HEK293 (cell line): ENCODE measurements at regions not wholly inside any gene's neighbourhood (a gene's known extent, or its start where the extent isn't known, plus 50 kb on each side); places are given as distances from the start of the nearest gene placed in this dataset.

ENCODE experiments used
- CTCF ChIA-PET: fragments of 350-600 bp; formaldehyde crosslinking; extraction: SDS; loops from one replicate; lab custom pipeline; 2021; ENCODE audit warnings: antibody characterized with exemption; lab: Yijun Ruan, JAX
- POLR2A ChIA-PET: fragments of 300-600 bp; formaldehyde crosslinking; extraction: SDS; loops from one replicate; lab custom pipeline; 2020; ENCODE audit warnings: antibody characterized with exemption, inconsistent platforms; lab: Yijun Ruan, JAX
- H3K27ac ChIP-seq: fragments of 200-500 bp; sonication (Bioruptor generic); 2 replicates; pipeline ENCODE4 v1.5.1; 2014; ENCODE audit warnings: low read depth, low read length, control low read depth, inconsistent platforms; ENCODE audit errors: extremely low read depth
- H3K36me3 ChIP-seq, 2 experiments: fragments of 200-500 bp in 1 of 2; sonication (Bioruptor generic) in 1 of 2; 1 replicate in 1 of 2; 2 replicates in 1 of 2; pipeline ENCODE4 v1.5.1; 2014 to 2017; ENCODE audit warnings: inconsistent platforms in 2 of 2, low read length in 2 of 2; ENCODE audit not compliant: control insufficient read depth in 2 of 2, insufficient read depth in 1 of 2
- H3K4me1 ChIP-seq: fragments of 200-500 bp; sonication (Bioruptor generic); 2 replicates; pipeline ENCODE4 v1.5.1; 2014; ENCODE audit warnings: mild to moderate bottlenecking, low read length, inconsistent platforms; ENCODE audit not compliant: control insufficient read depth, insufficient read depth
- H3K4me3 ChIP-seq: 2 replicates; pipeline ENCODE4 v1.5.1; 2011; ENCODE audit warnings: low read depth, mild to moderate bottlenecking, control low read depth, low read length, moderate library complexity
- H3K9me3 ChIP-seq: fragments of 200-500 bp; sonication (Bioruptor generic); 2 replicates; pipeline ENCODE4 v1.5.1; 2014; ENCODE audit warnings: low read depth, low read length, inconsistent platforms; ENCODE audit not compliant: control insufficient read depth, insufficient read depth
- GLI2 ChIP-seq: fragments of 450-650 bp; formaldehyde crosslinking; IDR thresholded peaks from 2 replicates; pipeline ENCODE4; 2017; ENCODE audit warnings: missing biosample characterization, missing genetic modification characterization, low read depth, borderline replicate concordance
- GLI4 ChIP-seq: fragments of 450-650 bp; formaldehyde crosslinking; IDR thresholded peaks from 2 replicates; pipeline ENCODE4 v1.5.1; 2016; ENCODE audit warnings: missing biosample characterization, missing genetic modification characterization
- KLF16 ChIP-seq: fragments of 450-650 bp; formaldehyde crosslinking; IDR thresholded peaks from 2 replicates; pipeline ENCODE4 v1.5.1; 2017; ENCODE audit warnings: missing biosample characterization, missing genetic modification characterization
- KLF9 ChIP-seq: fragments of 450-650 bp; formaldehyde crosslinking; IDR thresholded peaks from 2 replicates; pipeline ENCODE4 v1.5.1; 2016; ENCODE audit warnings: missing biosample characterization, missing genetic modification characterization, low read depth
- PBX3 ChIP-seq: sonication (generic); formaldehyde crosslinking; IDR thresholded peaks from 2 replicates; pipeline ENCODE4 v1.8.1; 2022; ENCODE audit warnings: mild to moderate bottlenecking, moderate library complexity, missing genetic modification reagents
- SP3 ChIP-seq: fragments of 450-650 bp; formaldehyde crosslinking; IDR thresholded peaks from 2 replicates; pipeline ENCODE4 v1.5.1; 2016; ENCODE audit warnings: missing biosample characterization, missing genetic modification characterization
- YY1 ChIP-seq: fragments of 450-650 bp; formaldehyde crosslinking; IDR thresholded peaks from 2 replicates; pipeline ENCODE4 v1.5.1; 2018; ENCODE audit warnings: missing biosample characterization, missing genetic modification characterization
- ZBTB1 ChIP-seq: fragments of 450-650 bp; formaldehyde crosslinking; IDR thresholded peaks from 2 replicates; pipeline ENCODE4 v1.5.1; 2016; ENCODE audit warnings: missing biosample characterization, missing genetic modification characterization
- ZBTB48 ChIP-seq: fragments of 450-650 bp; formaldehyde crosslinking; IDR thresholded peaks from 2 replicates; pipeline ENCODE4 v1.5.1; 2016; ENCODE audit warnings: missing biosample characterization, missing genetic modification characterization
- ZFP41 ChIP-seq: fragments of 450-650 bp; formaldehyde crosslinking; IDR thresholded peaks from 2 replicates; pipeline ENCODE4 v1.5.1; 2016; ENCODE audit warnings: missing biosample characterization, missing genetic modification characterization, borderline replicate concordance
- ZFP69B ChIP-seq: fragments of 450-650 bp; formaldehyde crosslinking; IDR thresholded peaks from 2 replicates; pipeline ENCODE4 v1.5.1; 2016; ENCODE audit warnings: missing biosample characterization, missing genetic modification characterization
- ZNF157 ChIP-seq: fragments of 450-650 bp; formaldehyde crosslinking; IDR thresholded peaks from 2 replicates; pipeline ENCODE4 v1.5.1; 2016; ENCODE audit warnings: missing biosample characterization, missing genetic modification characterization
- ZNF169 ChIP-seq: fragments of 450-650 bp; formaldehyde crosslinking; IDR thresholded peaks from 2 replicates; pipeline ENCODE4 v1.5.1; 2016; ENCODE audit warnings: missing biosample characterization, missing genetic modification characterization
- ZNF239 ChIP-seq: fragments of 450-650 bp; formaldehyde crosslinking; IDR thresholded peaks from 2 replicates; pipeline ENCODE4 v1.5.1; 2016; ENCODE audit warnings: missing biosample characterization, missing genetic modification characterization
- ZNF248 ChIP-seq: fragments of 450-650 bp; formaldehyde crosslinking; IDR thresholded peaks from 2 replicates; pipeline ENCODE4 v1.5.1; 2017; ENCODE audit warnings: missing biosample characterization, missing genetic modification characterization
- ZNF311 ChIP-seq: fragments of 450-650 bp; formaldehyde crosslinking; IDR thresholded peaks from 2 replicates; pipeline ENCODE4 v1.5.1; 2017; ENCODE audit warnings: missing biosample characterization, missing genetic modification characterization, borderline replicate concordance
- ZNF350 ChIP-seq: fragments of 450-650 bp; formaldehyde crosslinking; IDR thresholded peaks from 2 replicates; pipeline ENCODE4 v1.5.0; 2017; ENCODE audit warnings: missing biosample characterization, mild to moderate bottlenecking, missing genetic modification characterization
- ZNF426 ChIP-seq: fragments of 450-650 bp; formaldehyde crosslinking; IDR thresholded peaks from 2 replicates; pipeline ENCODE4 v1.5.1; 2017; ENCODE audit warnings: missing biosample characterization, missing genetic modification characterization, mild to moderate bottlenecking, inconsistent platforms, moderate library complexity
- ZNF501 ChIP-seq: fragments of 450-650 bp; formaldehyde crosslinking; IDR thresholded peaks from 2 replicates; pipeline ENCODE4 v1.5.1; 2016; ENCODE audit warnings: missing biosample characterization, missing genetic modification characterization
- ZNF529 ChIP-seq: fragments of 450-650 bp; formaldehyde crosslinking; IDR thresholded peaks from 2 replicates; pipeline ENCODE4 v1.5.1; 2017; ENCODE audit warnings: missing genetic modification characterization, missing biosample characterization; ENCODE audit not compliant: insufficient replicate concordance
- ZNF626 ChIP-seq: fragments of 450-650 bp; sonication (Bioruptor Pico); formaldehyde crosslinking; IDR thresholded peaks from 2 replicates; pipeline ENCODE4 v1.5.1; 2018; ENCODE audit warnings: missing biosample characterization, missing genetic modification characterization, inconsistent platforms
- ZNF658 ChIP-seq: fragments of 450-650 bp; formaldehyde crosslinking; IDR thresholded peaks from 2 replicates; pipeline ENCODE4; 2016; ENCODE audit warnings: missing biosample characterization, missing genetic modification characterization
- ZNF704 ChIP-seq: fragments of 450-650 bp; formaldehyde crosslinking; IDR thresholded peaks from 2 replicates; pipeline ENCODE4 v1.5.1; 2016; ENCODE audit warnings: missing biosample characterization, missing genetic modification characterization
- ZNF785 ChIP-seq: fragments of 450-650 bp; formaldehyde crosslinking; IDR thresholded peaks from 2 replicates; pipeline ENCODE4 v1.5.1; 2016; ENCODE audit warnings: missing biosample characterization, missing genetic modification characterization
- ZNF830 ChIP-seq: fragments of 450-650 bp; IDR thresholded peaks from 2 replicates; pipeline ENCODE4 v1.5.0; 2018; ENCODE audit warnings: missing biosample characterization, missing genetic modification characterization, low read depth, mild to moderate bottlenecking, moderate library complexity
- ZNF837 ChIP-seq: fragments of 450-650 bp; formaldehyde crosslinking; IDR thresholded peaks from 2 replicates; pipeline ENCODE4 v1.5.1; 2016; ENCODE audit warnings: missing biosample characterization, missing genetic modification characterization
- ZSCAN16 ChIP-seq: fragments of 450-650 bp; formaldehyde crosslinking; IDR thresholded peaks from 2 replicates; pipeline ENCODE4 v1.5.1; 2016; ENCODE audit warnings: missing biosample characterization, missing genetic modification characterization
- ZSCAN30 ChIP-seq: fragments of 450-650 bp; IDR thresholded peaks from 2 replicates; pipeline ENCODE4 v1.5.1; 2018; ENCODE audit warnings: missing biosample characterization, mild to moderate bottlenecking, missing genetic modification characterization, moderate library complexity

- Histone ChIP-seq H3K4me3 (no peak overlapping the region), H3K36me3 (no peaks in the 10 kb centered on the region), H3K9me3 (no peaks in the 10 kb centered on the region), H3K4me1 (no peaks in the 10 kb centered on the region), H3K27ac (no peak overlapping the region)
- POLR2A ChIA-PET: no interaction called here
- no peak for TF ChIP-seq YY1 (tag by site-specific recombination)
- no peak for TF ChIP-seq ZNF658 (tag by site-specific recombination)
- no peak for TF ChIP-seq GLI4 (tag by site-specific recombination)
- TF ChIP-seq ZNF529: no peak
- TF ChIP-seq ZFP41 (tag by site-specific recombination): no peak
- no peak for TF ChIP-seq ZNF239
- TF ChIP-seq ZNF704 (tag by site-specific recombination): no peak
- TF ChIP-seq ZSCAN30 (tag by site-specific recombination): no peak
- no peak for TF ChIP-seq ZNF157 (tag by site-specific recombination)
- TF ChIP-seq ZBTB1 (tag by site-specific recombination): no peak
- TF ChIP-seq ZBTB48 (tag by site-specific recombination): no peak
- TF ChIP-seq ZNF426 (tag by site-specific recombination): no peak
- no peak for TF ChIP-seq ZNF830 (tag by site-specific recombination)
- TF ChIP-seq ZNF248 (tag by site-specific recombination): no peak
- no peak for TF ChIP-seq ZSCAN16 (tag by site-specific recombination)
- TF ChIP-seq ZNF785: no peak
- TF ChIP-seq KLF16 (tag by site-specific recombination): no peak
- CTCF ChIA-PET: interaction anchor here (0.6 kb wide), 1 partner anchor 752 kb away, joined by 3 read pairs; no protein-coding TSS in a partner anchor
Observed at GRCh38 chr3:67123914-67124313, 125.8 kb downstream of the KBTBD8 start.

GRCh38 chr3:67127254-67127653 is 129.1 kb downstream of the KBTBD8 start:
- ChIA-PET POLR2A (no interaction called here), CTCF (interaction anchor here (1.4 kb wide), 1 partner anchor 13 kb away, joined by 4 read pairs; no protein-coding TSS in a partner anchor)
- Histone ChIP-seq H3K9me3 (no peaks in the 10 kb centered on the region), H3K4me3 (no peak overlapping the region), H3K27ac (no peak overlapping the region), H3K36me3 (no peaks in the 10 kb centered on the region), H3K4me1 (no peaks in the 10 kb centered on the region)
- TF ChIP-seq ZNF501 (tag by site-specific recombination): no peak
- TF ChIP-seq SP3: no peak
- TF ChIP-seq ZNF311 (tag by site-specific recombination): no peak
- no peak for TF ChIP-seq KLF9
- no peak for TF ChIP-seq ZNF837
- TF ChIP-seq ZFP69B: no peak
- no peak for TF ChIP-seq ZNF169 (tag by site-specific recombination)
- no peak for TF ChIP-seq ZNF350 (tag by site-specific recombination)
- no peak for TF ChIP-seq ZNF626
- TF ChIP-seq GLI2 (tag by site-specific recombination): no peak
- no peak for TF ChIP-seq PBX3 (CRISPR knock-in tag)
